Erythroblast (primary cell): ENCODE measurements at regions not wholly inside any gene's neighbourhood (a gene's known extent, or its start where the extent isn't known, plus 50 kb on each side); places are given as distances from the start of the nearest gene placed in this dataset.

Experiments
- DNase-seq, 2 experiments: peaks; one replicate each; lab custom pipeline; 2025; lab: John Stamatoyannopoulos, UW
- GATA1 ChIP-seq: IDR thresholded peaks from 2 replicates; pipeline ENCODE4 v1.6.1; 2011; ENCODE audit warnings: low read depth, mild to moderate bottlenecking, control low read depth, low read length, moderate library complexity
- POLR2A ChIP-seq: IDR thresholded peaks from 2 replicates; pipeline ENCODE4 v1.6.1; 2011; ENCODE audit warnings: mild to moderate bottlenecking, low read length

DNA sequence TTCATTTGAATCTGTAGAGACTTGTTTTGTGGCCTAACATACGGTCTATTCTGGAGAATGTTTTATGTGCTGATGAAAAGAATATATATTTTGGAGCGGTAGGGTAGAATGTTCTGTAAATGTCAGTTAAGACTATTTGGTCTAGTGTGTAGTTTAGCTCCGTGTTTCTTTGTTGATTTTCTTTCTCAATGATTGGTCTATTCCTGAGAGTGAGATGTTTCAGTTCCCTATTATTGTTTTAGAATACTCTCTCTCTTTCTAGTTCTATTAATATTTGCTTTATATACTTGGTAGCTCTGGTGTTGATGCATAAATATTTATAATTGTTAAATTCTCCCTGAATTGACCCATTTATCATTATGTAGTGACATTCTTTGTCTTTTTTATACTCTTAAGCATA, 236.5 kb downstream of the GLUD2 start:
- no peak for TF ChIP-seq POLR2A
- TF ChIP-seq GATA1, result no peak
- no peak for DNase-seq

DNA sequence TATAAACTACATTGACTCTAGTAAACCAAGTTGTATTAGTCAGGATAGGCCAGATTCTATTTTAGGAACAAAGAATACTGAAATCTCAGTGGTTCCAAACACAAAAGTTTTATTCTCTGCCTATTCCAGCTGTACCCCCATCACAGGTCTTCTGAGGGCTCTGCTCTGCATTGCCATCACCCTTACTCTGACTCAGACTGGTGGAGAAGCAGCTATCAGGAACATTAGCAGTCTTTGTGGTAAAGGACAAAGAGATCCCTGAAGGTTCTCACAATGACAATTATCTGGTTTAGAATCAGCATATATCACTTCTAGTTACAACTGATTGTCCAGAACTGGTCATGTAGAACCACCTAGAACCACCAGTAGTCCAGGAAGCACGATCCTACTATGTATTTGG, 251.1 kb downstream of the GLUD2 start:
- TF ChIP-seq POLR2A (no peak), GATA1 (no peak)
- no peak for DNase-seq

GRCh38 chrX:121301356-121301755, 253.9 kb downstream of the GLUD2 start:
- no peak for TF ChIP-seq GATA1
- TF ChIP-seq POLR2A, result no peak

GRCh38 chrX:121301822-121302221, 254.4 kb downstream of the GLUD2 start:
- TF ChIP-seq POLR2A, result no peak

More at GRCh38 chrX:121301356-121301755, 253.9 kb downstream of the GLUD2 start:
- DNase-seq, result no peak

DNA sequence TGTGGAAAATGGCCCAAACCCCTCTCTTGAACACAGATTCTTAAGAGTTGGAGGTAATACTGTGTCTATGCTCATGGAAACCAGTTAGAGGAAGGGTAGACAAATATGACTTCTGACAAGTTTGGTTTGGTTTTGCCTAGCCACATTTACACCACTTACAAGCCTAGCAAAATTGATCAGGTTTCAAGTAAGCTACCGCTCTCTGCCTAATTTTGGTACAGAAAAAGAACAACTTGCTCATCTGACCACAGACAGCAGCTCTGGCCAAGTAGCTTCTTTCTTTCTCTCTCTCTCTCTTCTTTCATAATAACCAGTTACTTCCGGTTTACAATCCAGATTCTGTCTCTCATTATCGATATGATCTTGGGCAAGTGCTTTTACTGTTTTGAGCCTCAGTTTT, 260.0 kb downstream of the GLUD2 start:
- TF ChIP-seq POLR2A (no peak), GATA1 (no peak)
- no peak for DNase-seq

More at GRCh38 chrX:121301822-121302221, 254.4 kb downstream of the GLUD2 start:
- DNase-seq, result no peak

GRCh38 chrX:121308276-121308805, 260.9 kb downstream of the GLUD2 start:
- no peak for TF ChIP-seq GATA1
- no peak for TF ChIP-seq POLR2A
- DNase-seq, result no peak

GRCh38 chrX:121310820-121311219, 263.4 kb downstream of the GLUD2 start:
- no peak for TF ChIP-seq POLR2A
- no peak for TF ChIP-seq GATA1
- no peak for DNase-seq

GRCh38 chrX:121320441-121320840, 273.0 kb downstream of the GLUD2 start:
- no peak for DNase-seq
- no peak for TF ChIP-seq POLR2A
- TF ChIP-seq GATA1, result no peak

DNA sequence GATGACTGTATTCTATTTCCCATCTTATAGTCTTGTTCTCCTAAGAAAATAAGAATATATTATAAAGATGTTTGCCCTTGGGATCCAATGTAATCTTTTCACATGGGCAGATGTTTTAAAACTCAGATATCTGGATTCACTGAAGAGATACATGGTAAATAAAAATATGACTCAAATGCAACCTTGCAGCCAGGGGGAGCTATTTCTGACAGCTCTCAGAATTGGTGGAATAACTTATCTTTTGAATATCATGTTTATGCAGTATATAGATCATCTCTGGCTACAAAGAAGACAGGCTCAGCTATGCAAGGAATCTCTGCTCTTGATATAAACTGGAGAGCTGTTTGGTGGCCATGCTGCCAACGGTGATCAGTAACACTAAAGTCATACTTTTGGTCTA, 274.7 kb downstream of the GLUD2 start:
- no peak for TF ChIP-seq GATA1
- no peak for TF ChIP-seq POLR2A
- peak in 1 of 2 experiments; percentile 0 for DNase-seq

DNA sequence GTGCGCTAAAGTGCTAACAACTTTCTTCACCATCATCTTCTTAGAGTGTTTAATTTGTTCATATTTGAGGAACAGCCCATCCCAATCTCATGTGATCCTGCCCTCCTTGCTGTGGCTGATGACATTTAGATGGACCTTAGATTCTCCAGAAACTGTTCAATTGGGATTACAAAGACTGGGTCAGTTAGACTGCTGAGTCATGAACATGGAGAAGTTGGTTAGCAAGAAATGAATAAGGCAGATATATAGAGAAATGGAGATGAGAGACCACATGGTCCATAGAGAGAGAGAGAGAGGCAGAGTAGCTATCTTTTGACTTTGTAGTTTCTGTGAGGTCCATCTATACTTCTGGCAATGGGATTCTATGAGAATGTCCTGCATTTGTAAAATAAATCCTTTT, 275.9 kb downstream of the GLUD2 start:
- DNase-seq, result no peak
- TF ChIP-seq POLR2A (no peak), GATA1 (no peak)

- TF ChIP-seq POLR2A (no peak), GATA1 (no peak)
- DNase-seq, result no peak
Measured at GRCh38 chrX:121333942-121334341, 286.5 kb downstream of the GLUD2 start.

- no peak for DNase-seq
Measured at GRCh38 chrX:121336831-121337421, 289.5 kb downstream of the GLUD2 start.

GRCh38 chrX:121337816-121338215, 290.4 kb downstream of the GLUD2 start:
- TF ChIP-seq POLR2A (no peak), GATA1 (no peak)

More at GRCh38 chrX:121336831-121337421, 289.5 kb downstream of the GLUD2 start:
- no peak for TF ChIP-seq POLR2A
- TF ChIP-seq GATA1, result no peak

GRCh38 chrX:121349263-121349662, 301.9 kb downstream of the GLUD2 start:
- no peak for TF ChIP-seq GATA1
- no peak for TF ChIP-seq POLR2A

More at GRCh38 chrX:121337816-121338215, 290.4 kb downstream of the GLUD2 start:
- no peak for DNase-seq

GRCh38 chrX:121356139-121356849, 308.9 kb downstream of the GLUD2 start:
- no peak for DNase-seq
- no peak for TF ChIP-seq GATA1
- no peak for TF ChIP-seq POLR2A

More at GRCh38 chrX:121349263-121349662, 301.9 kb downstream of the GLUD2 start:
- no peak for DNase-seq
